NB4 (cell line): ENCODE measurements at regions not wholly inside any gene's neighbourhood (a gene's known extent, or its start where the extent isn't known, plus 50 kb on each side); places are given as distances from the start of the nearest gene placed in this dataset.

Experiments used
- CTCF ChIP-seq: IDR thresholded peaks from one replicate; pipeline ENCODE4 v1.5.1; 2012; ENCODE audit warnings: low read depth, low read length
- MYC ChIP-seq: IDR thresholded peaks from 2 replicates; pipeline ENCODE4 v1.6.1; 2011; ENCODE audit warnings: low read depth, low read length
- POLR2A ChIP-seq: IDR thresholded peaks from 2 replicates; pipeline ENCODE4 v1.6.1; 2011; ENCODE audit warnings: mild to moderate bottlenecking; ENCODE audit not compliant: insufficient read length; ENCODE audit errors: extremely low read depth
- TF ChIP-seq, protein P1 (sequence below): IDR thresholded peaks from 2 replicates; pipeline ENCODE4 v1.6.1; 2011; ENCODE audit warnings: low read depth, low read length

- TF ChIP-seq CTCF = no peak
- no peak for TF ChIP-seq POLR2A
- TF ChIP-seq MYC = no peak
- TF ChIP-seq, protein P1, sequence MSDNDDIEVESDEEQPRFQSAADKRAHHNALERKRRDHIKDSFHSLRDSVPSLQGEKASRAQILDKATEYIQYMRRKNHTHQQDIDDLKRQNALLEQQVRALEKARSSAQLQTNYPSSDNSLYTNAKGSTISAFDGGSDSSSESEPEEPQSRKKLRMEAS = no peak
Observed at GRCh38 chr20:60266177-60266823, 308.1 kb downstream of the CDH26 start.
